PC-9 (cell line): ENCODE measurements at regions not wholly inside any gene's neighbourhood (a gene's known extent, or its start where the extent isn't known, plus 50 kb on each side); places are given as distances from the start of the nearest gene placed in this dataset.
A peak's percentile ranks its signal among the peaks of the same experiment; 100 is the strongest.

Source experiments
- BruUV-seq: library from RNA; stranded (reverse); fragments of 400-500 nt; replicated peaks from 2 replicates; lab custom pipeline; 2021; lab: Mats Ljungman, UMichigan
- CTCF ChIA-PET: fragments of 300-600 bp; sonication (Branson Sonifier 250); formaldehyde crosslinking; loops from one replicate; lab custom pipeline; 2022; ENCODE audit warnings: antibody characterized with exemption; lab: Charles Lee
- POLR2A ChIA-PET: fragments of 300-600 bp; sonication (Branson Sonifier 250); formaldehyde crosslinking; loops from one replicate; lab custom pipeline; 2022; ENCODE audit warnings: antibody characterized with exemption; ENCODE audit not compliant: unreplicated experiment; lab: Charles Lee
- DNase-seq, 2 experiments: peaks; one replicate each; pipeline versions ENCODE4 v3.0.0 to v3.0.0-alpha.2; 2015 to 2022; ENCODE audit warnings: mixed read lengths in 1 of 2
- H2AFZ ChIP-seq: fragments of 200-600 bp; sonication (generic); 2 replicates; pipeline ENCODE4 v1.8.1; 2017; ENCODE audit warnings: antibody characterized with exemption
- H3F3A ChIP-seq: fragments of 200-600 bp; sonication (generic); 2 replicates; pipeline ENCODE4 v1.8.1; 2017; ENCODE audit warnings: antibody characterized with exemption, mild to moderate bottlenecking, low read depth; ENCODE audit not compliant: insufficient read depth
- H3K27ac ChIP-seq: fragments of 200-600 bp; sonication (generic); 2 replicates; pipeline ENCODE4 v1.6.1; 2016; ENCODE audit warnings: mixed run types
- H3K27me3 ChIP-seq: fragments of 200-600 bp; sonication (generic); 2 replicates; pipeline ENCODE4 v1.6.1; 2016; ENCODE audit warnings: low read depth, mixed run types; ENCODE audit not compliant: insufficient read depth
- H3K36me3 ChIP-seq: fragments of 200-600 bp; sonication (generic); 2 replicates; pipeline ENCODE4 v1.6.1; 2016; ENCODE audit warnings: low read depth, mixed run types
- H3K4me1 ChIP-seq: fragments of 200-600 bp; sonication (generic); replicated peaks from 2 replicates; pipeline ENCODE4 v1.6.1; 2016; ENCODE audit warnings: mixed run types; ENCODE audit not compliant: insufficient read depth
- H3K4me2 ChIP-seq: fragments of 200-600 bp; sonication (generic); 2 replicates; pipeline ENCODE4 v1.6.1; 2017; ENCODE audit warnings: mixed run types
- H3K4me3 ChIP-seq: fragments of 200-600 bp; sonication (generic); 2 replicates; pipeline ENCODE4 v1.6.1; 2016; ENCODE audit warnings: mixed run types
- H3K79me2 ChIP-seq: fragments of 200-600 bp; sonication (generic); 2 replicates; pipeline ENCODE4 v1.6.1; 2017; ENCODE audit warnings: low read depth, mixed run types
- H3K9me2 ChIP-seq: fragments of 200-600 bp; sonication (generic); 2 replicates; pipeline ENCODE4 v1.8.1; 2017; ENCODE audit warnings: mild to moderate bottlenecking; ENCODE audit not compliant: insufficient read depth
- H3K9me3 ChIP-seq: fragments of 200-600 bp; sonication (generic); 2 replicates; pipeline ENCODE4 v1.8.1; 2016; ENCODE audit warnings: low read depth; ENCODE audit not compliant: insufficient read depth
- H4K20me1 ChIP-seq: fragments of 200-600 bp; sonication (generic); 2 replicates; pipeline ENCODE4 v1.8.1; 2017; ENCODE audit not compliant: insufficient read depth
- EZH2 ChIP-seq: fragments of 200-600 bp; sonication (generic); IDR thresholded peaks from 2 replicates; pipeline ENCODE4 v1.8.0; 2017; ENCODE audit warnings: antibody characterized with exemption, low read depth
- intact Hi-C: fragments of 100-400 bp; cut with micrococcal nuclease; formaldehyde crosslinking; loops from one replicate; pipeline ENCODE4 v1.10.0; 2022; ENCODE audit not compliant: unreplicated experiment
- TF ChIP-seq, protein P1 (sequence below): fragments of 200-600 bp; sonication (generic); conservative IDR thresholded peaks from 2 replicates; pipeline ENCODE4 v1.6.1; 2017; ENCODE audit warnings: mixed run types, antibody characterized with exemption, mild to moderate bottlenecking, moderate library complexity

DNA sequence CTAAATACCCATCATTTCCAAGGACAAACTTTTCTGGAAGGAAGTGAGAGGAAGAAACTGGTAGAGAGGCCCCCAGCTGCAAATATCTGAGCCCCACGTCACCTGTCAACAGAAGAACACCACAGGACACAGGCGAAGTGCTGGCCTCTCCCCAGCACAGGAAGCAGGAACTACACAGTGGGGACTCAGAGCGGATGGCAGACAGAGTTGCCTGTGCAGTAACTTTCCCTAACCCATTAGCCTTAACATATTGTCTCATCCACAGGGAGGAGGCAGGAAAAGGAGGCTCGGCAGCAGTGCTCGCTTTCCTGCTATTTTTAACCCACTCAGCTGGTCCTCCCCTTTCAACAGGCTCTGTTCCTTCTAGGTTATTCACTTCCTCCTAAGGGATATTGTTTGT, 111.5 kb upstream of the TMPO start:
- Histone ChIP-seq H2AFZ (no peak overlapping the region), H3K4me2 (no peak overlapping the region)
- BruUV-seq: no TSS peak

GRCh38 chr12:98405805-98406366, 109.5 kb upstream of the TMPO start:
- no TSS peak for BruUV-seq
- no peaks in the 10 kb centered on the region for H3K36me3 ChIP-seq
- ChIA-PET CTCF (no interaction called here), POLR2A (interaction anchor here (0.6 kb wide), 1 partner anchor 34 kb away, joined by 9 read pairs; no protein-coding TSS in a partner anchor)
- H3K9me3 ChIP-seq: peaks cover 7% of the 10 kb centered on the region; the same call in 1 of the 2 replicates
- no peak overlapping the region for H2AFZ ChIP-seq
- H3K4me1 ChIP-seq: peaks cover 15% of the 10 kb centered on the region
- no peak overlapping the region for H3K27ac ChIP-seq
- no peaks in the 10 kb centered on the region for H3K27me3 ChIP-seq
- H3K4me2 ChIP-seq: 0 out of 2 replicates have a peak overlapping the region, but pooled peaks have one; percentile 4
- H4K20me1 ChIP-seq: no peaks in the 10 kb centered on the region
- intact Hi-C loops: no loop called here
- H3K4me3 ChIP-seq: no peak overlapping the region
- no peak for TF ChIP-seq EZH2
- TF ChIP-seq, protein P1, sequence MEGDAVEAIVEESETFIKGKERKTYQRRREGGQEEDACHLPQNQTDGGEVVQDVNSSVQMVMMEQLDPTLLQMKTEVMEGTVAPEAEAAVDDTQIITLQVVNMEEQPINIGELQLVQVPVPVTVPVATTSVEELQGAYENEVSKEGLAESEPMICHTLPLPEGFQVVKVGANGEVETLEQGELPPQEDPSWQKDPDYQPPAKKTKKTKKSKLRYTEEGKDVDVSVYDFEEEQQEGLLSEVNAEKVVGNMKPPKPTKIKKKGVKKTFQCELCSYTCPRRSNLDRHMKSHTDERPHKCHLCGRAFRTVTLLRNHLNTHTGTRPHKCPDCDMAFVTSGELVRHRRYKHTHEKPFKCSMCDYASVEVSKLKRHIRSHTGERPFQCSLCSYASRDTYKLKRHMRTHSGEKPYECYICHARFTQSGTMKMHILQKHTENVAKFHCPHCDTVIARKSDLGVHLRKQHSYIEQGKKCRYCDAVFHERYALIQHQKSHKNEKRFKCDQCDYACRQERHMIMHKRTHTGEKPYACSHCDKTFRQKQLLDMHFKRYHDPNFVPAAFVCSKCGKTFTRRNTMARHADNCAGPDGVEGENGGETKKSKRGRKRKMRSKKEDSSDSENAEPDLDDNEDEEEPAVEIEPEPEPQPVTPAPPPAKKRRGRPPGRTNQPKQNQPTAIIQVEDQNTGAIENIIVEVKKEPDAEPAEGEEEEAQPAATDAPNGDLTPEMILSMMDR: no peak
- H3K9me2 ChIP-seq: 0 out of 2 replicates have a peak, but pooled peaks cover 3% of the 10 kb centered on the region
- DNase-seq: peak in 1 of 2 experiments; percentile 39
- peaks cover 5% of the 10 kb centered on the region; the same call in 1 of the 2 replicates for H3F3A ChIP-seq
- H3K79me2 ChIP-seq: no peaks in the 10 kb centered on the region

More for the DNA sequence above, 111.5 kb upstream of the TMPO start:
- Histone ChIP-seq H4K20me1 (no peaks in the 10 kb centered on the region), H3K27ac (no peak overlapping the region), H3K27me3 (no peaks in the 10 kb centered on the region), H3K36me3 (no peaks in the 10 kb centered on the region), H3K4me3 (no peak overlapping the region), H3K4me1 (peaks cover 23% of the 10 kb centered on the region), H3F3A (peaks cover 5% of the 10 kb centered on the region; the same call in 1 of the 2 replicates), H3K9me3 (peaks cover 7% of the 10 kb centered on the region; the same call in 1 of the 2 replicates), H3K79me2 (no peaks in the 10 kb centered on the region), H3K9me2 (0 out of 2 replicates have a peak, but pooled peaks cover 3% of the 10 kb centered on the region)
- CTCF ChIA-PET: no interaction called here
- intact Hi-C loops: no loop called here
- POLR2A ChIA-PET: no interaction called here
- TF ChIP-seq EZH2: no peak
- TF ChIP-seq, protein P1: no peak
- DNase-seq: no peak

GRCh38 chr12:98406378-98406777, 109.0 kb upstream of the TMPO start:
- Histone ChIP-seq H3K9me3 (peaks cover 7% of the 10 kb centered on the region; the same call in 1 of the 2 replicates), H4K20me1 (no peaks in the 10 kb centered on the region), H3K4me2 (no peak overlapping the region), H3K36me3 (no peaks in the 10 kb centered on the region), H3K27me3 (no peaks in the 10 kb centered on the region), H3K27ac (no peak overlapping the region), H3K4me3 (no peak overlapping the region), H3F3A (peaks cover 5% of the 10 kb centered on the region; the same call in 1 of the 2 replicates), H2AFZ (no peak overlapping the region), H3K4me1 (peaks cover 14% of the 10 kb centered on the region), H3K9me2 (0 out of 2 replicates have a peak, but pooled peaks cover 3% of the 10 kb centered on the region), H3K79me2 (no peaks in the 10 kb centered on the region)
- no peak for DNase-seq
- no peak for TF ChIP-seq EZH2
- TF ChIP-seq, protein P1: no peak
- CTCF ChIA-PET: no interaction called here
- BruUV-seq: no TSS peak
- POLR2A ChIA-PET: interaction anchor here (0.6 kb wide), 1 partner anchor 34 kb away, joined by 9 read pairs; no protein-coding TSS in a partner anchor
- intact Hi-C loops: no loop called here
